AG10803 (cell line): ENCODE measurements at regions not wholly inside any gene's neighbourhood (a gene's known extent, or its start where the extent isn't known, plus 50 kb on each side); places are given as distances from the start of the nearest gene placed in this dataset.

Experiments
- DNase-seq: peaks from one replicate; pipeline ENCODE4 v3.0.0; 2010; ENCODE audit warnings: low read depth
- H3K4me3 ChIP-seq: 2 replicates; pipeline ENCODE4 v1.5.1; 2011; ENCODE audit warnings: mild to moderate bottlenecking, low read length, control low read depth
- CTCF ChIP-seq: conservative IDR thresholded peaks from 2 replicates; pipeline ENCODE4 v1.5.1; 2011; ENCODE audit warnings: mild to moderate bottlenecking, low read length, control low read depth, inconsistent platforms

GRCh38 chr14:86372402-86372801, 842.5 kb downstream of the FLRT2 start:
- DNase-seq, result no peak
- TF ChIP-seq CTCF, result no peak
- H3K4me3 ChIP-seq, result no peak overlapping the region

- no peak for DNase-seq
- no peak for TF ChIP-seq CTCF
- H3K4me3 ChIP-seq, result no peak overlapping the region
These were observed 834.7 kb downstream of the FLRT2 start for GRCh38 chr14:86364634-86365033.

- H3K4me3 ChIP-seq, result no peak overlapping the region
- DNase-seq, result no peak
- no peak for TF ChIP-seq CTCF
These were observed 833.6 kb downstream of the FLRT2 start for GRCh38 chr14:86363576-86363975.

- no peak overlapping the region for H3K4me3 ChIP-seq
- no peak for DNase-seq
- no peak for TF ChIP-seq CTCF
These were observed 833.1 kb downstream of the FLRT2 start for GRCh38 chr14:86363047-86363446.

- TF ChIP-seq CTCF, result no peak
- no peak for DNase-seq
- no peak overlapping the region for H3K4me3 ChIP-seq
These were observed 827.9 kb downstream of the FLRT2 start for GRCh38 chr14:86357876-86358275.

- no peak for TF ChIP-seq CTCF
- no peak for DNase-seq
- H3K4me3 ChIP-seq, result no peak overlapping the region
These were observed 827.2 kb downstream of the FLRT2 start for GRCh38 chr14:86357119-86357518.

GRCh38 chr14:86346818-86347384, 817.0 kb downstream of the FLRT2 start:
- no peak for DNase-seq

More at GRCh38 chr14:86346818-86347384, 817.0 kb downstream of the FLRT2 start:
- H3K4me3 ChIP-seq, result no peak overlapping the region
- TF ChIP-seq CTCF, result no peak
